ENCODE measurements at regions not wholly inside any gene's neighbourhood (a gene's known extent, or its start where the extent isn't known, plus 50 kb on each side); places are given as distances from the start of the nearest gene placed in this dataset.
A peak's percentile ranks its signal among the peaks of the same experiment; 100 is the strongest.
"Not testable (repeated sequence)": the region's sequence is repeated elsewhere in the genome, so short reads cannot be mapped to it uniquely, and the experiment has no call there.

DNA sequence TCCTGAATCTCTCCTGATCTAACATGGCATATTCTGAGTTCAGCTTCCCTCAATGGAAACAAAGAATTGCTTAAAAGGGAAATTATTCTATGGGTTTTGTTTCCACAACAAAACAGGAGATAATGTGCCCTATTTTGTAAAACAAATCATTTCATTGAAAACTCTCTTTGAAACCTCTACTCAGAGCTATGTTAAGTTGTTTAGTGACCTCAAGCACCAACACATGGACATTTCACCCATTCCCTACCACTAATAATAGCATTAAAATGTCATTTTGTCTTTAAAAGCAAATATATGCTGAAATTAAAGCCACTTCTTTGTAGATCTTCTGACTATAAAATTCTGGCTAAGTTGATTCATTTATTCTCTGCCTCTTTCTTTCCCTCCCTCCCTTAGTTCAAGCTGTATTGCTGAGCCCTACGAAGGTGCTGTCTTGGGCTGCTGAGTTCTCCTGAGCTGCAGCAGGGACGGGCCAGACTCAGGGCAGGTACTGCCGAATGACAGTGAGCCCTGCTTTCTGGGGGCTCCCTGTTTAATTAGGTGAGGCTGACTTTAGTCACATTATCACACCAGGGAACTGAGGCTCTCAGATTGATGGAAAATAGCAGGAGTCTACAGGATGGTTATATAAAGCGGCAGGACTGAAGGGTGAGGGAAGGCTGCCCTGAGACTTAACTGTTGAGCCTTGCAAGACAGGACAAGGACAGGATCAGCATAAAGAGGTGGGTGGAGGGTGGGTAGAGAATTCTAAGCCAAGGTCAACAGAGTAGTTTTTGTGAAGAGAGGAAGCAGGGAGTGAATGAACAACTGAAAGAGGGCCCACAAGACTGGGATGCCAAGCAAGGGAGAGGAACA, 1685.1 kb downstream of the SPATA31A7 start:
- not testable (repeated sequence) for DNase-seq (ENCODE audit: low read depth)

DNA sequence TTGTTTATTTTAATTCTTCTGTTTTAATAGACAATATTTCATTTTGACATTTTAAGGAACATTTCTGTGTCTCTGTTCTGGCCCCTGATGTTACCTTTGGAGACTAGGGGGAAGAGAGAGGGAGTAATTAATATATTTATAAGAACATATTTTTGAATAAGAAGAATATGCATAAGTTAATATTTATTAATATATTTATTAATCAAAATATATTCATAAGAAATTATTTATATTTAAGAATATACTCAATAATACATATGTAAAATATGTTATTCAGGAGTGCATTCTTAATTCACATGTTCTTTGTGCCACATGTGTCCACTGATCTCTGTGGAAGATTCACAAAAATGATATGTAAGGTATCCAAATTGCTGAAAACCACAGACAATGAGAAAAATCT, 1687.7 kb downstream of the SPATA31A7 start:
- not testable (repeated sequence) for DNase-seq (ENCODE audit: low read depth)

DNA sequence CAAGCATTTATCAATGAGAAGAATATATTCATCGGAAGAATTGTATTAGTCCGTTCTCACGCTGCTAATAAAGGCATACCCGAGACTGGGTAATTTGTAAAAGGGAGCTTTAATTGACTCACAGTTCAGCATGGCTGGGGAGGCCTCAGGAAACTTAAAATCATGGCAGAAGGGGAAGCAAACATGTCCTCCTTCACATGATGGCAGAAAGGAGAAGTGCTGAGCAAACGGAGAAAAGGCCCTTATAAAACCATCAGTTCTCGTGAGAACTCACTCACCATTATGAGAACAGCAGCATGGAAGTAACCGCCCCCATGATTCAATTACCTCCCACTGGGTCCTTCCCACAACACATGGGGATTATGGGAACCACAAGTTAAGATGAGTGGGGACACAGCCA, 1688.2 kb downstream of the SPATA31A7 start:
- not testable (repeated sequence) for DNase-seq (ENCODE audit: low read depth)

DNA sequence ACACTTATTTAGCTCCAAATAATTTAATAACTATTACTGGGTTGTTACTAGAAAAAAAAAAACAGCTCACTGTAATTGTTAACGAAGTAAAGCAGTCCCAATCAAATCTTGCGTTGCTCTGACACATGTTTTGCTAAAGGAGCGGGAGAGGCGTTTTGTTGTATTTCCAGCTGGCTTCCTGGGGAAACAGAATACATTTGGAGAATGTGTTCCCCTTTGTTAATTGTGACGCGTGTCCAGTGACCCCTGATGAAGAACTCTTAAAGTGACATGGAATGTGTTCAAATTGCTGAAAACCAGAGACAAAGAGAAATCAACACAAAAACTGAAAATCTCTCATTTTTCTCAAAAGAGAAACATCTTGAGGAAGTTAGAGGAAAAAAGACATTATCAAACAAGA, 1690.6 kb downstream of the SPATA31A7 start:
- not testable (repeated sequence) for DNase-seq (ENCODE audit: low read depth)

DNA sequence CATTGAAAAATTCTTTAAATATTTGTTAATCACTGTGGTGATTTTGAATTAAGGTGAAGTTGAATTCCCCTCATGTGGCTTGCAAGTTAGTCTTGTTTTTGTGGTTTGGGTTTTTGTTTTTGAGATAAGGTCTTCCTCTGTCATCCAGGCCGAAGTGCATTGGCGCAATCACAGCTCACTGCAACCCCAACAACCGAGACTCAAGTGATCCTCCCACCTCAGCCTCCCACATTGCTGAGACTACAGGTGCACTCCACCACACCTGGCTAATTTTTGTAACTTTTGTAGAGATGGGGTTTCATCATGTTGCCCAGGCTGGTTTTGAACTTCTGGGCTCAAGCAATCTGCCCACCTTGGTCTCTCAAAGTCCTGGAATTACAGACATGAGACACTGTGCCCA, 1691.1 kb downstream of the SPATA31A7 start:
- DNase-seq (ENCODE audit: low read depth), result not testable (repeated sequence)

DNA sequence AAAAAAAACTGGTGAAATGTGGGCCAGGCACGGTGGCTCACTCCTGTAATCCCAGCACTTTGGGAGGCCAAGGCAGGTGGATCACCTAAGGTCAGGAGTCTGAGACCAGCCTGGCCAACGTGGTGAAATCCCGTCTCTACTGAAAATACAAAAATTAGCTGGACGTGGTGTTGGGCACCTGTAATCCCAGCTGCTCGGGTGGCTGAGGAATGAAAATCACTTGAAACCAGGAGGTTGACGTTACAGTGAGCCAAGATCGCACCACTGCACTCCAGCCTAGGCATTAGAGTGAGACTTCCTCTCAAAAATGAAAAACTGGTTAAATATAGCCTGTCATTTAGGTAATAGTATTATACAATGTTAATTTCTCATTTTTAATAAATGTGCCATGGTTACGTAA, 1692.0 kb downstream of the SPATA31A7 start:
- DNase-seq (ENCODE audit: low read depth), result not testable (repeated sequence)

DNA sequence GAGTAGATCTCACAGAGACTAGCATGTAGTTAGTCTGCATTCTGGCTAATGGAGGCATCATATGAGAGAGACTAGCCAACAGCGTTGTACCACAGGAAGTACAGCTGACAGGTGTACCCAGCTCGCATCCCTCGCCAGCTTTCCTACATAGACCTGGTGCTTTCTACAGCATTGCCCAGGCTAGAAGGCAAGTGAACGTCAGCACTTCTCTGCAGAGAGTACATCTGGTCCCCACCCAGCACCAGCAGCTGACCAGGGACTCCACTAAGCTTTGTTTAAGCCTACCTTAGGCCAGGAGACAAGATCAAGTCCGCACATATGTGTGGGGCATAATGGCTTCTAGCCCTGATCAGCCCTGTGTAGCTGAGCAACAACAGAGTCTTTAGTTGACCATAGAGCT, 1692.9 kb downstream of the SPATA31A7 start:
- DNase-seq (ENCODE audit: low read depth), result not testable (repeated sequence)

DNA sequence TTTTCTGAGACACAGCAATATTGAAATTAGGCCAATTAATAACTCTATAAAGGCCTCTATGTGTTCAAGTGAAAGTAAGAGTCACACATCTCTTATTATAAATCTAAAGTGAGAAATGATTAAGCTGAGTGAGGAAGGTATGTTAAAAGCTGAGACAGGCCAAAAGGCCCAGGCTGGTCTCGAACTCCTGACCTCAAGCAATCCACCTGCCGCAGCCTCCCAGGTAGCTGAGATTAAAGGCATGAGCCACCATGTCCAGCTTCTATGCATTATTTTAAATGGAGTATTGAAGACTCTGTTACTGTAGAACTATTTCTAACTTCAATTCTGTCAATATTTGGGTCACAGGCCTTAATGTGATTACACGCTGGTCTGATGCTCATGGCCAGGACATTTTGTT, 1706.9 kb downstream of the SPATA31A7 start:
- not testable (repeated sequence) for DNase-seq (ENCODE audit: low read depth)

DNA sequence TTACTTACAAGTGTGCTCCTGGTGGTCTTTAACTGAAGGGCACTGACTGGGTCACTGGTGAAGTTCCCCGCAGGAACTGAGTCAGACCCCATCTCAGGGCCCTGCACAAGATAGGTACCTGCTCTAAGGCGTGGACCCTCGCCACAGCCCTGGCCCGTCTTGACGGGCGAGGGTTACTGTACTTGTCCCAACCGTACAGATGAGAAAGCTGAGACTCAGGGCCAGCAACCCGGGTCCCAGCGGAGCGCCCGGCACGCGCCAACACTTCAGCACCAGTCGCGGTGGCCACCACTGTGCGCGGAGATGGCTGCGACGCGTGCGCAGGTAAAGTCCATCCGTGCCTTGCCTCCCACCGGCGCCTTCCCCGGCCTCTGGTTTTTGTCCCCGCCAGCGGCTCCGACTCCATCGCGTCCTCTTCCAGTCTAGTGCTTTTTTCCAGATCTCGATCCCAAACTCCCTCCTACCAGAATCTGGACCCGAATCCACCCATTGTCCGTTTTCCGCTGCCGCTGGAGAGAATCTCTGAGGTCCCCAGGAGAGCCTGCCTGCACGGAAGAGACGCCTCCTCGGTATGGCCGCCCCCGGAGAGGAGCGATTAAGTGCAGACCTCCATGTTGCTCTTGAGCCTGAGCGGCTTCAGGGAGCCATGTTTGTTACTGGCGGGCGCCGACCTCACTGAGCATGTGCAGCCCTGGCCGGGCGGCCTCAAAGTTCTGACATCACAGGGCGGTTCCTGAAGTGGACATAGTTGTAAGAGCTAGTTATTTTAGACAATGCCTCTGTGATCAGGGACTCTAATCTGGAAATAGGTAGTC, 1707.8 kb downstream of the SPATA31A7 start:
- peak; percentile 49 for DNase-seq (ENCODE audit: low read depth)

DNA sequence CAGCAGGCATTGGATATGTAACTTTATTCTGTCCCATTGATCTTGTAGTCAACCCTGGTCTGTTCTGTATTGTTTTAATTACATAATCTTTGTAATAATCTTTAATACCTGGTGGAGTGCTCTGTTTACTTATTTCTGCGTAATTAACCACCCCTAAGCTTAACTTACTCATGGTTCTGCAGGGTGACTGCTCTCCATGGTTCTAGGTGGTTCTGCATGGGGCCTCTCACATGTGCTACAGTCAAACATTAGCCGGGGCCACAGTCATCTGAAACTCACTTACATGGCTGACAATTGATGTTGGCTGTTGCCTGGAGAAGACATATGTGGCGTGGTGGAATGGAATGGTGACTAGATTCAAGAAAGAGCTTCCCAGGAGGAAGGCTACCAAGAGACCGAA, 1709.8 kb downstream of the SPATA31A7 start:
- not testable (repeated sequence) for DNase-seq (ENCODE audit: low read depth)

DNA sequence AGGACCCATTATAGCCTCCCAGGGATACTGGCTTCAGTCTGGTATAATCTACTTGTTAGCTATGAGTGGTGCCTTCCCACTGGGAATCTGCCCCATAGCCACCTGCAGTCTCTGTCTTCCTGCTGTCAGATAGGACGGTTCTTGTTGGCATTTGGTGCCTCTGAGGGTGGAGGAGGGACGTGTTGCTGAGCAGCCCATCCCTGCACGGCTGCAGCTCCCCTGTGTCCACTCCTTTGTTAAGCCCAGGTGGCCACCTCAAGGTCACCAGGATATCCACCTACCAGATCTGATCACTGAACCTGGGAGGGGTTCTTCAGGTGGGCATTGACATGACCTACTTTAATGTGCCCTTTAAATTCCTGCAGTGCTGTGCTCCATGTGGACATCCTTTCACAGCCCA, 1714.2 kb downstream of the SPATA31A7 start:
- not testable (repeated sequence) for DNase-seq (ENCODE audit: low read depth)

DNA sequence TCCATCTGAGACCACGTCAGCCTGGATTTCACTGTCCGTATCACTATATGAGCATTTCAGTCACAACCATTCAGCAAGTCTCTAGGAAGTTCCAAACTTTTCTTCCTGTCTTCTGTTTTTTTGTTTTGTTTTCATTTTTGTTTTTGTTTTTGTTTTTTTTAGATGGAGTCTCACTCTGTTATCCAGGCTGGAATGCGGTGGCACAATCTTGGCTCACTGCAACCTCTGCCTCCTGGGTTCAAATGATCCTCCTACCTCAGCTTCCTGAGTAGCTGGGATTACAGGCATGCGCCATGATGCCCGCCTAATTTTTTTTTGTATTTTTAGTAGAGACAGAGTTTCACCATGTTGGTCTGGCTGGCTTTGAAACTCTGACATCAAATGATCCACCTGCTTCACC, 1715.9 kb downstream of the SPATA31A7 start:
- not testable (repeated sequence) for DNase-seq (ENCODE audit: low read depth)

DNA sequence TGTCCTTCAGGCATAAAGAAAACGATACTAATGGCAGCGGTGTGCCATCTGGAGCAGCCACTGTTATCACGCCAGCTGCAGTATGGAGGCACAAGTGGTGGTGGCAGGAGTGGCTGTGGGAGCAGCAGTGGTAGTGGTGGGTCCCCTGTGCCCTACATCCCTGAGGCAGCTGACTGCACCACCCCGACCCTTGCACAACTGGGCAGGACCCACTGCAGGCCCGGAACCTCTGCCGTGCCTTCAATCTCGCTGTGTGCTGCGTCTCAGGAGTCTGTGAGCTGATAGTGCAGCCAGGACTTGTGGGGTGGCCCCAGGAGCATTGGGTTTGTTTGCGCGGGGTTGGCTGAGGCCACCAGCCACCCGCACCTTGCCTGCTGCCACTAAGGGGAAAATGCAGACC, 1718.0 kb downstream of the SPATA31A7 start:
- DNase-seq (ENCODE audit: low read depth), result not testable (repeated sequence)

DNA sequence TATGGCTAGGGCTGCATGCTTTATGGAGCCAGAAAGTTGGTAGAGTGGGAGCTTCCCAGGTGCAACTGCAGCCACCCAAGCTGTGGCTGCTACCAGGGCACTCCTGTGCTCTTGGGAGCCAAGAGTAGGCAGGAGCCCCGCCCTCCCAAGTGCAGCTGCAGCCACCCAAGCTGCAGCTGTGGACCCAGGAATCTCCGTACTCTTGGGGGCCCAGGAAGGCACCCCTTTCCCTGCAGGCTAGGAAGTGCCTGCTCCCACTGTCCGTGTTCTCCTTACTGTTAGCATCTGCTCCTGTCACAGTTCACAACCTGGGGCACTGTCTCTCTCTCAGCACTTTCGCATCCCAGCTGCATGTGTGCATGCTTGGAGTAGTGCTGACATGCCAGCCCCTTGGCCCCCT, 1718.4 kb downstream of the SPATA31A7 start:
- DNase-seq (ENCODE audit: low read depth), result not testable (repeated sequence)

DNA sequence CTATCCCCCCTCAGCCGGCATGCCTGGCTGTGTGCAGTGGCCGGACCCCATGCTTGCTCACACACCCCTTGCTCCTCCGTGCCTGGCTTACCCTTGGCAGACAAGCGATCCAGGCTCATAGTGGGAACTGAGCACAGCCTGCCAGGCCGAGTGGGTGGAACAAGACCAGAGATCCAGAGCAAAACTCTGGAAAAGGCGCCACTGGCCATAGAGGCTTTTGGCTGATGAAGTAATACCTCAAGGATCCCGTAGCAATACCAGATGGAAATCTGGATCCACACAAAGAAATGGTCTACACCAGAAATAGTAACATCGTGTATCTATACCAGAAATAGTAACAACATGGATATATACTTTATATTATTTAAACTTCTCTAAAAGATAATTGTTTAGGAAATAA, 1719.6 kb downstream of the SPATA31A7 start:
- not testable (repeated sequence) for DNase-seq (ENCODE audit: low read depth)

DNA sequence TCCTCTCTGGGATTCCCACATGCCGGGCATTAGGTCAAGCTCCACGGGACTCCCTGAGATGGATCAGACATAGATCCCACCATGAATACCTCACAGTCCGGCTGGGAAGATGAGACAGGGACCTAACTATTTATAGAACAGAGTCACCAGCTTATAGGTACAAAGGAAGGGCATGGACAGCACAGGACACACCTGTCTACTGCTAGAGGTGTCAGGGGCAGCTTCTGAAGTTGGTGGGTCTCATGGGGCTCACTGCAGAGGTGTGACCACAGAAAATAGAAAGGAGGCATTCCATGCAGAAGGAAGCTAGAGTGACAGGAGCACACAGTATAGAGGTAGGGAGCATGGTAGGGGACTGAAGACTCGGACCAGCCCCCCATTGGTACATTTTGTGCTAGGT, 1722.4 kb downstream of the SPATA31A7 start:
- not testable (repeated sequence) for DNase-seq (ENCODE audit: low read depth)

DNA sequence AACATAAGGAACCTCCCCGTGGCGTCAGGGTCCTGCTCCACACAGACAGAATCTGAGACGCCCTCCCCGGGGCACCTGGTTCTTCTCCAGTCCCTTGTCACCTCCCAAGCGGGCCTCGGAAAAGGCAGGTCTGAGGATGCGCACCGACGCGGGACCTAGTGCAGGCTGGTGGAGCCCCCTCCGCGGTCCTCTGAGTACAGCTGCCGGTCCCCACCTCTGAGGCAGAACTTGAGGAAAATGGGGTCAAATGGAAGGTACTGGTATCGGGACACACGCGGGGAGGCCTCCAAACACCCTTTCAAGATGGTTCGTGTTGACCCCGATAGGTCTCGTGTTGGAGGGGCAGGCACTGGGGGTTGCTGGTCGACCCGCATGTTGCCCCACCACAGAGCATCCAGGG, 1725.3 kb downstream of the SPATA31A7 start:
- DNase-seq (ENCODE audit: low read depth), result not testable (repeated sequence)

DNA sequence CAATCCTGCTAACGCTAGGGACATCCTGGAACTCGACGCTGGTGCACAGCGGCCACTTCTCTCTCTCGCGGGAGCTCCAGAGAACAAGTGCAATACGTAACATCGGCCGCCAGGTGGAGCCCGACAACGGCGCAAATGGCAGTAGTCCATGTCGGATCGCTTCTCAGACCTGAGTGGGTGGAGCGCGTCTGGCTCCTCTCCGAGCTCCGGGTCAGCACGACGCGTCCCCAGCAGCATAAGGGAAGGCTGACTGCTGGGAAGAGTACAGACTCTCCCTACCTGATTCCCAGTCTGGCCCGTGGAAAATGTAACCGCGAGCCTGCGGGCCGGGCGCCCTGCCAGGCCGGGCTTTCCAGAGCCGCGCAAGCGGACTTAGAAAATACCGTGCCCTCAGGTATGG, 1725.8 kb downstream of the SPATA31A7 start:
- not testable (repeated sequence) for DNase-seq (ENCODE audit: low read depth)

DNA sequence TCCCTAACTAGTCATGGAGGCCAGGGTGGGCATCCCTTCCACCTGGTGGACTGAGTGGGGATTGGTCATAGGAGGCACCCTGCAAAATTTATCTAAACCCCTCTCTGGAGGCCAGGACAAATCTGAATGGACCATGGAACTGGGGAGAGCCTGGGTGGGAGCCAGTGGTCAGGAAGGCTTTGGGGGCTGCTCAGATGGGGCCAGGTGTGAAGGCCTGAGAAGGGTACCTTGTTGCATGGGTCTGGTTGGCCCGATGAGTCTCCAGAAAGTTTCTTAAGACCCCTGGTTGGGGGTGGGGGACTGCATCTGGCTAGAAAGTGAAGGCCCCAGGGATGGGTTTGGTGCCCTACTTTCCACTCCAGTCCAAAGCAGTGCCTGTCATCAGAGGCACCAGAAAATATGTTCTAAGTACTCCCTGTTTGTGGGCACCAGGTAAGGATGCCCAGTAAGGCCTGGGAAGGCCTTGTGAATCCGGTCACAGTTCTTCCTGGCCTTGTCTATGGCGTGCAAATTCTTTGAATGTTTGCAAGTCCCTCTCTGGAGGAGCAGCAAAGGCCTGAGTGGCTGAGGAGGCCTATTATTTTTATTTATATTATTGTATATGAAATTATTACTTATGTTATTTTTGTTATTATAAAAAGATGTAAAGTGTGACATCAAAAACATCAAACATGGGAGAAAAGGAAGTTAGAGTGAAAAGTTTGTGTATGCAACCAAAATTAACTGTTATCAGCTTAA, 1729.0 kb downstream of the SPATA31A7 start:
- not testable (repeated sequence) for DNase-seq (ENCODE audit: low read depth)

DNA sequence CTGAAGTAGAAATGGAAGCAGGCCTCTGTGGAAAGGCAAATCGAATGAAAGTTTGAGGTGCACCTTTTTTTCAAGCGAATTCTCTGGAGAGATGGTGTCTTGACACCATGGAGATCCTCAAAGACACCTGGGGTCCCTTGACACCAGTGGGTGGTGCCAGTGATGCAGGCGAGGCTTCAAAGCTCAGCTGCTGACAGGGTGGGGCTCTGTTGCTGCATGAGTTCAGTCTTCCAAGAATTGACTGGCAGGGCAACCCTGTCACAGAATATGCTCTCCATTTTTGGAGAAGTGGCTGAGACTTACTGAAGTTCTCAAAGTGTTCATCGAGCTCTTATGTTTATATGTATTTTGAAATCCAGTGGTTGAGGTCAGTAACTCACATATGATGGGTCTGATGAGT, 1741.6 kb downstream of the SPATA31A7 start:
- not testable (repeated sequence) for DNase-seq (ENCODE audit: low read depth)

DNA sequence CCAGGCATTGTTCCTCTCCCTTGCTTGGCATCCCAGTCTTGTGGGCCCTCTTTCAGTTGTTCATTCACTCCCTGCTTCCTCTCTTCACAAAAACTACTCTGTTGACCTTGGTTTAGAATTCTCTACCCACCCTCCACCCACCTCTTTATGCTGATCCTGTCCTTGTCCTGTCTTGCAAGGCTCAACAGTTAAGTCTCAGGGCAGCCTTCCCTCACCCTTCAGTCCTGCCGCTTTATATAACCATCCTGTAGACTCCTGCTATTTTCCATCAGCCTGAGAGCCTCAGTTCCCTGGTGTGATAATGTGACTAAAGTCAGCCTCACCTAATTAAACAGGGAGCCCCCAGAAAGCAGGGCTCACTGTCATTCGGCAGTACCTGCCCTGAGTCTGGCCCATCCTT, 1763.0 kb downstream of the SPATA31A7 start:
- not testable (repeated sequence) for DNase-seq (ENCODE audit: low read depth)

Measured in stimulated activated CD8-positive, alpha-beta memory T cell treated with anti-CD3 and anti-CD28 coated beads, Interleukin-12 subunit alpha, Interleukin-12 subunit beta, amount 100 ng/mL, for 1 hour (primary cell).